NCI-H2196 treated with DMSO at 0.1 percent for 48 hours (cell line): ENCODE measurements at regions not wholly inside any gene's neighbourhood (a gene's known extent, or its start where the extent isn't known, plus 50 kb on each side); places are given as distances from the start of the nearest gene placed in this dataset.
"Not testable (repeated sequence)": the region's sequence is repeated elsewhere in the genome, so short reads cannot be mapped to it uniquely, and the experiment has no call there.

Experiments used
- DNase-seq: peaks from one replicate; lab custom pipeline; 2025; ENCODE audit not compliant: unreplicated experiment; lab: John Stamatoyannopoulos, UW

GRCh38 chr3:148534089-148534988 lies 163.4 kb upstream of the AGTR1 start:
- no peak for DNase-seq

- DNase-seq, result no peak
These were observed 162.7 kb upstream of the AGTR1 start for GRCh38 chr3:148535001-148535400.

GRCh38 chr3:148540266-148540665 lies 157.4 kb upstream of the AGTR1 start:
- DNase-seq, result no peak

- DNase-seq, result no peak
These were observed 156.9 kb upstream of the AGTR1 start for GRCh38 chr3:148540851-148541250.

GRCh38 chr3:148546959-148547358 lies 150.7 kb upstream of the AGTR1 start:
- DNase-seq, result no peak

- no peak for DNase-seq
These were observed 145.9 kb upstream of the AGTR1 start for GRCh38 chr3:148551767-148552260.

GRCh38 chr3:148554367-148554766 lies 143.3 kb upstream of the AGTR1 start:
- DNase-seq, result no peak

- no peak for DNase-seq
These were observed 141.0 kb upstream of the AGTR1 start for GRCh38 chr3:148556664-148557063.

- not testable (repeated sequence) for DNase-seq
These were observed 120.1 kb upstream of the AGTR1 start for GRCh38 chr3:148577579-148577978.

GRCh38 chr3:148582126-148582525 lies 115.6 kb upstream of the AGTR1 start:
- no peak for DNase-seq

GRCh38 chr3:148583793-148584192 lies 113.9 kb upstream of the AGTR1 start:
- DNase-seq, result no peak

- DNase-seq, result no peak
These were observed 113.3 kb upstream of the AGTR1 start for GRCh38 chr3:148584438-148584837.

- no peak for DNase-seq
These were observed 111.9 kb upstream of the AGTR1 start for GRCh38 chr3:148585671-148586379.

GRCh38 chr3:148588291-148588690 lies 109.4 kb upstream of the AGTR1 start:
- no peak for DNase-seq

- no peak for DNase-seq
These were observed 106.2 kb upstream of the AGTR1 start for GRCh38 chr3:148591525-148591924.

- no peak for DNase-seq
These were observed 99.1 kb upstream of the AGTR1 start for GRCh38 chr3:148598619-148599018.

- no peak for DNase-seq
These were observed 98.2 kb upstream of the AGTR1 start for GRCh38 chr3:148599481-148599880.

GRCh38 chr3:148600440-148600839 lies 97.3 kb upstream of the AGTR1 start:
- no peak for DNase-seq

- no peak for DNase-seq
These were observed 96.6 kb upstream of the AGTR1 start for GRCh38 chr3:148600902-148601765.

- DNase-seq, result no peak
These were observed 95.7 kb upstream of the AGTR1 start for GRCh38 chr3:148601766-148602685.
